GM23248 (cell line): ENCODE measurements at regions not wholly inside any gene's neighbourhood (a gene's known extent, or its start where the extent isn't known, plus 50 kb on each side); places are given as distances from the start of the nearest gene placed in this dataset.

Experiments used
- EZH2 ChIP-seq: fragments of 200-600 bp; sonication (generic); IDR thresholded peaks from 2 replicates; pipeline ENCODE4 v1.6.1; 2018; ENCODE audit warnings: antibody characterized with exemption, mild to moderate bottlenecking; ENCODE audit not compliant: insufficient read depth, poor library complexity, severe bottlenecking
- EZH2phosphoT487 ChIP-seq: fragments of 200-600 bp; sonication (generic); IDR thresholded peaks from 2 replicates; pipeline ENCODE4 v1.6.1; 2018; ENCODE audit warnings: antibody characterized with exemption, moderate library complexity, mild to moderate bottlenecking, low read depth; ENCODE audit not compliant: insufficient read depth

DNA sequence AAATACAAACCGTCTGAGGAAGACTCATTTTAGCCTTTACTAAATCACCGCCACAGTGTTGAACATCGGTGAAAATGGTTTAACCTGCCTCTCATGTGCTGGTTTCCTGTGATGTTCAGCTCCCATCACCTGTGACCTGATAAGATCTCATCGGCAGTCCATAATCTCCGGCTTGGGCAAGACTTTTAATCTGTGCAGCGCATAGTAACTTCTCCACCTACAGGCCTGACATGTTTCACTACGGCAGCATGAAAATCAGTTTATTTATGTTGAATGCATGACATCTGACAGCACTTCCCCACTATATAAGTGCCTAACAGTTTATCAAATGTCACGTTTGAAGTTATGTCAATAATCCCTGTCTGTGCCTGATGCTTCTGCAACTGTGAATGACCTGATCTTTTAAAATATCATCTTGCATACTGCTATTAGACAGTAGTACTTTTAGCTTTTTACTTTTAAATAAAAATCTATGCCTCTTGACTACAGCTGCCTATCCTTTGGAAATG, 1919.8 kb upstream of the AGA start:
- TF ChIP-seq EZH2 (no peak), EZH2phosphoT487 (no peak)
